Natural killer cell treated with Interleukin-12 subunit alpha and Interleukin-12 subunit beta and Interleukin-15 and Interleukin-18, amount 100 ng/mL, for 72 hours (primary cell): ENCODE measurements at regions not wholly inside any gene's neighbourhood (a gene's known extent, or its start where the extent isn't known, plus 50 kb on each side); places are given as distances from the start of the nearest gene placed in this dataset.

ENCODE experiments used
- ATAC-seq, 2 donors: fragments of 150-1000 bp; cut with Tn5 transposase in 1 of 2; sonication (Bioruptor Pico), chemical (Tn5 transposase) in 1 of 2; 2 replicates each; pipeline ENCODE4 v1.10.0; 2021
- DNase-seq: peaks from one replicate; pipeline ENCODE4 v3.0.0; 2022; ENCODE audit warnings: low spot score
- H3K27ac Mint-ChIP-seq, 2 donors: 1 replicate in 1 of 2; 2 replicates in 1 of 2; pipeline ENCODE4 v1.8.0; 2022; ENCODE audit warnings: mixed read lengths in 2 of 2, mild to moderate bottlenecking in 1 of 2, moderate library complexity in 1 of 2
- H3K27me3 Mint-ChIP-seq, 2 donors: 1 replicate in 1 of 2; 2 replicates in 1 of 2; pipeline ENCODE4 v1.8.0; 2022; ENCODE audit warnings: mixed read lengths in 2 of 2
- H3K36me3 Mint-ChIP-seq: one replicate; pipeline ENCODE4 v1.8.0; 2022; ENCODE audit warnings: mixed read lengths
- H3K4me1 Mint-ChIP-seq, 2 donors: 1 replicate in 1 of 2; 2 replicates in 1 of 2; pipeline ENCODE4 v1.8.0; 2022; ENCODE audit warnings: low read depth in 2 of 2, mixed read lengths in 2 of 2, mild to moderate bottlenecking in 1 of 2
- H3K4me3 Mint-ChIP-seq: one replicate; pipeline ENCODE4 v1.8.0; 2022; ENCODE audit warnings: mixed read lengths
- H3K9me3 Mint-ChIP-seq: 2 replicates; pipeline ENCODE4 v1.8.0; 2022; ENCODE audit warnings: mixed read lengths

DNA sequence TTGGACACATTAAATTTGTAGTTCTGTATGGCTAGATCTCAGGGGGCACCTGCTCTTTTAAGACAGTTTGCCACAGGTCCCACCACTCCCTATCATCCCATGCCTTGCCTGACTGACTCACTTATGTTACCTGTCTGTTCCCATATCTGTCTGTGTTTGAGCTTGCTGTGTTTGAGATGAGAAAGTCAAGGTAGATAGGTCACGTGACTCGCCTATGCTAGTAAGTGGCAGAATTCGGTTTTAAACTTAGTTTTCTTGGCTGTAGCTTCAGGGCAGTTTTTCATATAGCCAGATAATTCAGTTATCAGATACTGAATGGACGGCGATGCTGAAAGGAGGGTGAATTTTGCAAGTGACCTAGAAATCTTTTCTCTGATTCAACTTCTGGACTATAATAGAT lies 348.4 kb downstream of the RPS24 start:
- Mint-ChIP-seq H3K27ac (no peak overlapping the region), H3K9me3 (no peaks in the 10 kb centered on the region), H3K36me3 (no peaks in the 10 kb centered on the region), H3K27me3 (peaks cover 12 to 27% of the 10 kb centered on the region in 2 donors), H3K4me3 (no peak overlapping the region), H3K4me1 (no peaks in the 10 kb centered on the region)
- DNase-seq (peak; percentile 5), ATAC-seq (no peak)

DNA sequence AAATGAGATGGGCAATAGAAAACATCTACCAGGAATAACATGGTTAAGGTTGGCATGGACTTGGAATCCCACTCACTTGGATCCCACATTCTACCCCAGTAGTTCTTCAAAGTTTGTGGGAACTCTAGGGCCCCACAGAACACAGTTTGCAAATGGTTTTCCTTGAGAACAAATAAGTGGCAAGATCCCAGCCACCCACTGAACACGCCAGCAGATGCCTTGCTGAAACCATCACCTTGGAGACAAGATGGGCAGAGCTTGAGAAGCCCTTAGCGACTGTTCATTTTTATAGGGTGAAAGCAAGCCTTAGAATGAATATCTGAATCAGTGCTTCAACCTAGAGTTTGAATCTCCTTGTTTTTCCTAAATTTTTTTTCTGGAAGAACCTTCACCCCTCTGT lies 349.1 kb downstream of the RPS24 start:
- no peak for DNase-seq
- no peak for ATAC-seq
- Mint-ChIP-seq H3K27me3 (peaks cover 12 to 27% of the 10 kb centered on the region in 2 donors), H3K4me1 (no peaks in the 10 kb centered on the region), H3K9me3 (no peaks in the 10 kb centered on the region), H3K27ac (no peak overlapping the region), H3K4me3 (no peak overlapping the region), H3K36me3 (no peaks in the 10 kb centered on the region)

DNA sequence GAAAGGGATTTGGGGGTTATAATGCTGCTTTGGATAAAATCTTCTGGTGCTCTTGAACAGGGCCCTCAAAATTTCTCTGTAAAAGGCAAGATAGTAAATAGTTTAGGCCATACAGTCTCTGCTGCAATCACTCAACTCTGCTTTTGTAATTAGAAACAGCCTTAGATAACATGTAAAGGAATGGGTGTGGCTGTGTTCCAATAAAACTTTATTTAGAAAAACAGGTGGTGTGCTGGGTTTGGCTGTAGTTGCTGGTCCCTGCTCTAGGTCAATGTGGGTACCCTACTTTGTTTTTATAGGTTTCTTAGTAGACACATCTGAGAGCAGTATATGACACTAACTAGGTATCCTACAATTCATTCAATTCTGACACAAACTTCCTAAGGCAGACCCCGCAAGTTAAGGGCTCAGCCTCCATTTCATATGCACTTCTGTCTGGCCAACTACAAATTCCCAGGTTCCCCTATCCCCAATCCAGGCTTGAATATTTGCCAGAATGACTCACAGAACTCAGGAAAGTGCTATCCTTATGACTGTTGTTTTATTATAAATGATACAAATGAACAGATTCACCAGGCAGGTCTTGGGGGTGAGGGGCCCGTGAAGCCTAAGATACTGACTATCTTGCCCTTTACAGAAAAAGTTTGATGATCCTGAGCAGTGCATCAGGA lies 349.9 kb downstream of the RPS24 start:
- no peaks in the 10 kb centered on the region for H3K36me3 Mint-ChIP-seq
- no peaks in the 10 kb centered on the region for H3K9me3 Mint-ChIP-seq
- H3K4me1 Mint-ChIP-seq, result no peaks in the 10 kb centered on the region
- no peak overlapping the region for H3K27ac Mint-ChIP-seq
- no peak for DNase-seq
- no peak overlapping the region for H3K4me3 Mint-ChIP-seq
- no peak for ATAC-seq
- peaks cover 16 to 27% of the 10 kb centered on the region in 2 donors for H3K27me3 Mint-ChIP-seq

DNA sequence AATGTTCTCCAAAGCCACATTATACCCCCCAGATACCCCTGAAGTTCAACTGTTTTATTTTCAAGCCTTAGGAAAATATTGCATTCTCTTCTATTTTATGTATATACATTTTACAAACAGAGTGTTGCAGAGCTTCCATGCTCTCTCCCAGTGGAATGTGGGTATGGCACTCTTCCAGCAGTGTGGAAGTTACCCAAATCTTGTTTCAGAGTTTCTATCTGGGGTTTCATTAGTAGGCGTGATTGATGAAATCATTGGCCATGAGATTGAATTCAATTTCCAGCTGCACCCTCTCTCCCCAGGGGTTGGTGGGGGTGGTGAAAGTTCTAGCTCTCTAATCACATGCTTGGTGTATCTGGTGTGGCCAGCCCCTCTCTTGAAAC lies 350.4 kb downstream of the RPS24 start:
- no peak overlapping the region for H3K27ac Mint-ChIP-seq
- DNase-seq (no peak), ATAC-seq (no peak)
- peaks cover 16 to 26% of the 10 kb centered on the region in 2 donors for H3K27me3 Mint-ChIP-seq
- no peaks in the 10 kb centered on the region for H3K9me3 Mint-ChIP-seq
- no peaks in the 10 kb centered on the region for H3K4me1 Mint-ChIP-seq
- H3K36me3 Mint-ChIP-seq, result no peaks in the 10 kb centered on the region
- no peak overlapping the region for H3K4me3 Mint-ChIP-seq

DNA sequence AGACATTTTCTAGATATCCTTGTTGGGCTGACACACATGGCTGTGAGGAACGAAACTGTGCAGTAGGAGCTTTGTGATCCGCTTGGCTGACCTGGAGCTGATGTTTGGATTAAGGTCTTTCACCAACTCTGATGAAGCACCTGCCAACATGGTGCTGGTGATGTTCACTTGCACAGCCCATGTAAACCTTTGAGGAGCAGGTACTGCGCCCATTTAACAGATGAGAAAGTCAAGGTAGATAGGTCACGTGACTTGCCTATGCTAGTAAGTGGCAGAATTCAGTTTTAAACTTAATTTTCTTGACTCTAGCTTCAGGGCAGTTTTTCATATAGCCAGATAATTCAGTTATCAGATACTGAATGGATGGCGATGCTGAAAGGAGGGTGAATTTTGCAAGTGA lies 351.9 kb downstream of the RPS24 start:
- ATAC-seq (no peak), DNase-seq (peak; percentile 13)
- no peak overlapping the region for H3K27ac Mint-ChIP-seq
- no peaks in the 10 kb centered on the region for H3K4me1 Mint-ChIP-seq
- H3K27me3 Mint-ChIP-seq, result peaks cover 14 to 21% of the 10 kb centered on the region in 2 donors
- no peaks in the 10 kb centered on the region for H3K9me3 Mint-ChIP-seq
- H3K36me3 Mint-ChIP-seq, result no peaks in the 10 kb centered on the region
- H3K4me3 Mint-ChIP-seq, result no peak overlapping the region

DNA sequence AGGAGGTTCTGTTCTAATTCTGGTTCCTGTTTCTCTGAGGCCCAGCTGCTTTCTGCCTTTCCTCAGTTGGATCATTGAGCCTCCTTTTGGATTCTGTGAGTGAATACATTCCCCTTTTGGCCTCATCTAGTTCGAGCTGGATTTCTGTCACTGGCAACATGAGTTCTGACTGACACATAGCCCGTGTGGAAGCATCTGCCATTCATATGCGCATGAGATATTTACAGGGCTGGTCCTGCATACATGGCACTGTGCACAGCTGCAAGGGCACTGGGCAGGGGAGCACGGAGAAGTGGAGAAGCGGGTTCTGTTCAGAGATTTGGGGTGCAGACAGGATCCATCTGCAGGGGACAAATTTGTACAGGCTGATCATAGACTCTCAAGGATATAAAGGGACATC lies 352.8 kb downstream of the RPS24 start:
- H3K4me3 Mint-ChIP-seq, result no peak overlapping the region
- H3K9me3 Mint-ChIP-seq, result no peaks in the 10 kb centered on the region
- DNase-seq, result peak; percentile 37
- ATAC-seq, result no peak
- H3K27ac Mint-ChIP-seq, result no peak overlapping the region
- no peaks in the 10 kb centered on the region for H3K4me1 Mint-ChIP-seq
- H3K36me3 Mint-ChIP-seq, result no peaks in the 10 kb centered on the region
- peaks cover 11 to 21% of the 10 kb centered on the region in 2 donors for H3K27me3 Mint-ChIP-seq

DNA sequence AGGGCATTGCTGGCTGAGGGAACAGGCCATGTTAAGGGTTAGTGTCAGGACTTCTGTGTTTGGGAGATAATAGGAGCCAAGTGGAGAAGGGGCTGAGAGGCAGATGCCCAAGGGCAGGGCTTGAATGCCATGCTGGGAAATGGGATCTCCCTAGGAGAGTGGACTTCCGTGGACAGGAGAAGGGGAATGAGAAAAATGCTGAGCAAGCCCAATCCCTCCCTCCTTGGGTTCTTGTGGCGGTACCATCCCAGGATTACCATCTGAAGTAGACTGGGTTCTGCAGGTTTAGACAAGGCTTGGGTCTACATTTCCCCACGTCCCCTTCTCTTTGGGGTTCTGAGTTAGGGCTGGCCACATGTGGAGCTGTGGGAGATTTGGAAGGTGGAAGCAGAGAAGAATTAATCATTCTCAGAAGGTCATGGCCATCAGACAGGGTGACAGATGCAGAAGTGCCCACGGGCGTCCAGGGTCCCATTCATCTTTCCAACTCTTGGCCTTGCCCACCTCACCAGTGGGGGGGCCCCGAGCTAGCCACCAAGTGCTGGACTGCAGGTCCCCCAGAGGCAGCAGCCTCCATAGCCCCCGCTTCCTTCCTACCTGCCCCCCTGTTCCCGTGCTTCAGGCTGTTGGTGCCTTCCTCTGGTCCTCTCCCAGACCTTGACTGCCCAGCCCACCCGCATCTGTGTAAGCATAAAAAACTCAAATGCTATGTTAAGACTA lies 354.8 kb downstream of the RPS24 start:
- Mint-ChIP-seq H3K27ac (no peak overlapping the region), H3K4me3 (no peak overlapping the region), H3K27me3 (peaks cover 11 to 21% of the 10 kb centered on the region in 2 donors), H3K9me3 (no peaks in the 10 kb centered on the region), H3K36me3 (no peaks in the 10 kb centered on the region), H3K4me1 (no peaks in the 10 kb centered on the region)
- DNase-seq (peak; percentile 13), ATAC-seq (no peak)

DNA sequence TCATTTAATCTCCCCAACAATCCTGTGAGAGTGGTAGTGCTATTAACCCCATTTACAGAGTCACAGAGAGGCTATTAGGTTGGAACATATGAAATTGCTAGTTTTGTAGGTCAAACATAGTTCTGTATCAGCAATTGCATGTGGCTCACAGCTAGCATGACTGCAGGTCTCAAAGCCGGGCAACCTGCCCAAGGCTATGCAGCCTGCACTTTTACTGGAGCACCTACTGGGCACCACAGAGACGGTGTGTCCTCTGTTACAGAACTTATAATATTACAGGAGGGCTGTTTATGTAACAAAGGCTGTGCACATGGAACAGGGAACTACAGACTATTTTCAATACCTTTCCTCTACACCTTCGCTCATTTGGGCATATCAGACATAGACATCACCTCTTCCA lies 355.8 kb downstream of the RPS24 start:
- ATAC-seq (no peak), DNase-seq (peak; percentile 20)
- Mint-ChIP-seq H3K9me3 (no peaks in the 10 kb centered on the region), H3K4me3 (no peak overlapping the region), H3K27ac (no peak overlapping the region), H3K27me3 (peaks cover 11 to 21% of the 10 kb centered on the region in 2 donors), H3K36me3 (no peaks in the 10 kb centered on the region), H3K4me1 (no peaks in the 10 kb centered on the region)

DNA sequence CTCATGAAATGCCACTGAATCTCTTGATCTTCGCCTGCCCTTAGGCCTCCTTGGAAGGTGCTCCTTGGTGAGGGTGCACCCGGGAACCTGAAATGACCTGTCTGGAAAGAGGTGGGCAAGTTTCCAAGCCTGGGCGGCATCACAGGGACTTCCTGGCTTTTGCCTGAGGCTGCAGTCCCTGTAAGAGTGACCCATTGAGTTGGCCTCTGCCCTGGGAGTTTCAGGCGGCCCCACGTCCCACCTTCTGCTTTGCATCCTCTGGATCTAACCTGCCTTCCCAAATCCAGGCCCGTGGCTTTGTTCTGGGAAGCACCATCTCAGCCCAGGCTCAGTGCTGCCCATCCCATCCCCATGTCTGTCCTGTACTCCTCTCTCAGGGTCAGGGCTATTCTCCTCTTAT lies 356.4 kb downstream of the RPS24 start:
- ATAC-seq (no peak), DNase-seq (peak; percentile 2)
- no peak overlapping the region for H3K27ac Mint-ChIP-seq
- H3K4me1 Mint-ChIP-seq, result no peaks in the 10 kb centered on the region
- peaks cover 7 to 15% of the 10 kb centered on the region in 2 donors for H3K27me3 Mint-ChIP-seq
- H3K9me3 Mint-ChIP-seq, result no peaks in the 10 kb centered on the region
- no peak overlapping the region for H3K4me3 Mint-ChIP-seq
- H3K36me3 Mint-ChIP-seq, result no peaks in the 10 kb centered on the region

DNA sequence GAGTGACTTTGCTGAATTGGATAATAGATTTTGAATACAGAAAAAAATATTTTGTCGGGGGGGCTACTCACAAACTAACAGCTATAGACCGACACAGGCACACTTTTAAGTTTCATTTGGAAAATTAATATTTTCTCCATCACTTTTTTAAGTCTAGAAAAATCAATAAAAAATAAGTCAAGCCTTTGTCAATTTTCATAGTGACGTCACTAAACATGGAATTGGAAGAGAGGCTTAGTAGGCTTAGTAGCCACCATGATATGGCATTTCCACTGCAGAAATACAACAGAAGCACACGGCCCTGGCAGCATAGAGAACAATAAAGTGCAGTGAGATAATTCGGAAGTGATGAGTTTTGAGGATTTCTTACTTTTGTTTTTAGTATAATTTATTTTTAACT lies 357.2 kb downstream of the RPS24 start:
- Mint-ChIP-seq H3K4me3 (no peak overlapping the region), H3K27me3 (peaks cover 4 to 8% of the 10 kb centered on the region in 2 donors), H3K27ac (no peak overlapping the region), H3K4me1 (no peaks in the 10 kb centered on the region), H3K9me3 (no peaks in the 10 kb centered on the region), H3K36me3 (no peaks in the 10 kb centered on the region)
- ATAC-seq (no peak), DNase-seq (no peak)

DNA sequence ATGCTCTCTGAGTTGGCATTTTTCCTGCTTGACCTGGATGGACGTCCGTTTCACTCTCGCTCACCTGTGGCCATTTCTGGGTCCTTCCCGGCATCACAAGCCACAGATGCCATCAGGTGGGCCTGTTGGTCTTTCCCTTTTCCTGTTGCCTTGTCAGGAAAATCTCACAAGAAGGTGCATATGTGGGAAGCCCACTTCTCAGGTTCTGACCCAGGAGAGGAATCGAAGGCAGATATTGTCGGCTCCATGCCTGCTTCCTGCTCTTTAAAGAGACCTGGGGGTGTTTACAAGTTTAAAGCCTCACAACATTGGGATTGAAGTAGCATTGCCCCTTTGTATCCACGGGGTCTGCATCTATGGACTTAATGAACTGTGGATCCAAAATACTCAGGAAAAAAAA lies 357.9 kb downstream of the RPS24 start:
- ATAC-seq (no peak), DNase-seq (no peak)
- H3K4me3 Mint-ChIP-seq, result no peak overlapping the region
- H3K27me3 Mint-ChIP-seq, result peaks cover under 1 to 4% of the 10 kb centered on the region in 2 donors
- H3K4me1 Mint-ChIP-seq, result no peaks in the 10 kb centered on the region
- no peaks in the 10 kb centered on the region for H3K36me3 Mint-ChIP-seq
- no peaks in the 10 kb centered on the region for H3K9me3 Mint-ChIP-seq
- no peak overlapping the region for H3K27ac Mint-ChIP-seq

DNA sequence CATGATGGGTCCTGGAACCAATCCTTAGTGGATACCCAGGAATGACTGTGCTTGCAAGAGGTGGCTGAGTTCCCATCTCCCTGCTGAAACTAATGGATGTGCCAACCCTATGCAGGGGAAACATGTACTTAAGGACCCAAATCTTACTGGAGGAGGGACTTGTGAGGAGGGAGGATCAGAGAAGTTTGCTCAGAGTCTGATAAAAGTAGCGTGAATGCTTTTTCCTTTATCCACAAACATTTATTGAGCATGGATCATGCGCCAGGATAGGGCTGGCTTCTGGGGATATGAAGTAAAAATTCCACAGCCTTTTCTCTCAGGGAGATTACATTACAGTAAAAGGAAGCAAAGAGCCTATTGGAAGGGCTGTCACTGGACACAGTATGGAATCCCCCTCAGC lies 358.5 kb downstream of the RPS24 start:
- Mint-ChIP-seq H3K4me1 (no peaks in the 10 kb centered on the region), H3K27me3 (peaks cover 0 to 4% of the 10 kb centered on the region in 2 donors), H3K9me3 (no peaks in the 10 kb centered on the region), H3K36me3 (no peaks in the 10 kb centered on the region), H3K27ac (no peak overlapping the region), H3K4me3 (no peak overlapping the region)
- DNase-seq (no peak), ATAC-seq (no peak)

DNA sequence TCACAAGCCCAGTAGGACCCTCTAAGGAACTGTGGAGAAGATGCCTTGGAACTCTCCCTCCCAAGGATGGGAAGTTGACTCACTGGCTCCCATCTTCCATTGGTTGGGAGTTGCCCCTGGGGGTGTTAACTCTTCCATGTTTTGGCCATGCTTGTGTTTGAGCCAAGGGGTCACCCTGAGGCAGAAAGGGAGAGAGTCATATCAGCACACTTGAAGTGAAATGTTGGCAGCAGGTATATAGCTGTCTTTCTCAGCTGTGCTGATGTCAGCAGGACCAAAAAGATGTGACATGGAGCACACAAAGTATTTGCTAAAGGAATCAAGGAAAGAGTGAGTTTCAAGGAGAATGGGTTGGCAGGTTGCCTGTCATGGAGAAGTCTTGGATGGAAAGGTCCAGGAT lies 359.4 kb downstream of the RPS24 start:
- DNase-seq, result no peak
- H3K4me1 Mint-ChIP-seq, result no peaks in the 10 kb centered on the region
- peaks cover 0 to 2% of the 10 kb centered on the region in 2 donors for H3K27me3 Mint-ChIP-seq
- no peaks in the 10 kb centered on the region for H3K36me3 Mint-ChIP-seq
- no peaks in the 10 kb centered on the region for H3K9me3 Mint-ChIP-seq
- no peak overlapping the region for H3K4me3 Mint-ChIP-seq
- ATAC-seq, result no peak
- H3K27ac Mint-ChIP-seq, result no peak overlapping the region

DNA sequence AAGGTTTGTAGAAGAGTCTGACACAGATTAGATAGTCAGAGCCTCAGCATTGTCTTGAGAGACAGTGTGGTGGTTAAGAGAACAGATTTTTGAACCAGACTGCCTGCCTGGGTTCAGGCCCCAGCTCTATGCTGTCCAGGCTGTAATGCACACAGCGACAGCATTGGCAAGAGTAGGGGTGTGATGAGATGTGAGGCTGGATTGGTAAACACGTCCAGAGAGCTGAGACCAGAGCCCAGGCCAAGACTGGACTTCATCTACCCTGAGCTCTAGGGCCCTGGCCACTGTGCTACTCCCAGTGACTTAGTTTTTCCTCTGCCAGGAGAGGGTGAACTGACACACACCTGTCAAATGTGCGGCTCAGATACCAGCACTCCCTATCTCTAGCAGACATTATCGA lies 360.4 kb downstream of the RPS24 start:
- no peak overlapping the region for H3K27ac Mint-ChIP-seq
- DNase-seq (peak; percentile 20), ATAC-seq (no peak)
- no peaks in the 10 kb centered on the region for H3K9me3 Mint-ChIP-seq
- H3K36me3 Mint-ChIP-seq, result no peaks in the 10 kb centered on the region
- no peaks in the 10 kb centered on the region for H3K4me1 Mint-ChIP-seq
- H3K27me3 Mint-ChIP-seq, result no peaks in the 10 kb centered on the region
- H3K4me3 Mint-ChIP-seq, result no peak overlapping the region

DNA sequence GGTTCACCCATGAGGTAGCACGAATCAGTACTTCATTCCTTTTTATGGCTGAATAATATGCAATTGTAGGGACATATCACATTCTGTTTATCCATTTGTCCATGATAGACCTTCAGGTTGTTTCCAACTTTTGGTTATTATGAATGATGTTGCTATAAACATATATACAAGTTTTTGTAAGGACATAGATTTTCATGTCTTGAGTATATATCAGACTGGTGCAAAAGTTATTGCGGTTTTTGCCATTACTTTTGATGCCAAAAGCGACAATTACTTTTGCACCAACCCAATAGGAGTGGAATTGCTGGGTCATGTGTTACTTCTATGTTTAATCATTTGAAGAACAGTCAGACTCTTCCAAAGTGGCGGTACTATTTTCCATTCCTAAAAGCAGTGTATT lies 361.5 kb downstream of the RPS24 start:
- H3K9me3 Mint-ChIP-seq, result no peaks in the 10 kb centered on the region
- DNase-seq, result no peak
- H3K4me3 Mint-ChIP-seq, result no peak overlapping the region
- H3K27ac Mint-ChIP-seq, result no peak overlapping the region
- no peaks in the 10 kb centered on the region for H3K4me1 Mint-ChIP-seq
- no peaks in the 10 kb centered on the region for H3K27me3 Mint-ChIP-seq
- ATAC-seq, result no peak
- no peaks in the 10 kb centered on the region for H3K36me3 Mint-ChIP-seq
